Thyroid gland (tissue), 4 donors: ENCODE measurements at regions not wholly inside any gene's neighbourhood (a gene's known extent, or its start where the extent isn't known, plus 50 kb on each side); places are given as distances from the start of the nearest gene placed in this dataset.

Source experiments
- CTCF ChIP-seq, 6 experiments: fragments of 200-600 bp in 3 of 6; fragments of 450-650 bp in 3 of 6; sonication (generic) in 3 of 6; IDR thresholded peaks; one replicate each; pipeline ENCODE4 v1.5.1; 2016 to 2019; ENCODE audit warnings: antibody characterized with exemption in 6 of 6, mild to moderate bottlenecking in 2 of 6, inconsistent platforms in 1 of 6, moderate library complexity in 1 of 6
- POLR2A ChIP-seq, 2 donors: fragments of 450-650 bp; IDR thresholded peaks; one replicate each; pipeline ENCODE4 v1.6.1; 2017; ENCODE audit warnings: antibody characterized with exemption in 2 of 2, mild to moderate bottlenecking in 2 of 2, moderate library complexity in 1 of 2

DNA sequence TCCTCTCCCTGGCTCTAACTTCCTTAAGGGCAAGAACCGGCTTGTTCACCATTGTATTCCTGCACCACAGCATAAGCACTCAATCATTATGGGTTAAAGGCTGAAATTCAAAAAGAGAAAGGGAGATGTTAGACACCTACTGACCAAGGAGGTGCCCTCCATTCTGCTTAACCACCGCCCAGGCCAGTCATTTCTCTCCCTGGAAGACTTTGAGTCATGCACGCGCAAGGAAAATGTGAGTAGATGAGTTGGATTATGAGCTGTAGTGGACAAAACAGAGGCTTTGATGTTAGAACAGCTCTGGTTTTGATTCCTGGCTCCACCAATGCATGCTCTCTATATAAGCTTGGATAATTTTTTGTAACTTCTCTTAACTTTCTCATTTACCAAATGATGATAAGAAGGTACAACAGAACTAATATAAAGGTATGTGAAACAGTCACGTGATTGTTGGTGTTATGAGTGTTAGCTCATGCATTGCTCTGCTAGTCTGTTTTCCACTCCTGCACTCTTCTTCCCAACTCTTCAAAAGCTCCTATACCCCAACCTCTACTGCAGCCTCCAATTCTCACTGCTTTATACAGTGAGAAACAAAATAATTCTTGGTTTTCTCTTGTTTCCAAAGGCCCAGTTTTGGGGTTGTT is 148.4 kb upstream of the ATP11B start:
- TF ChIP-seq CTCF (IDR thresholded peaks at IDR 0.05): no peak
- TF ChIP-seq POLR2A (IDR thresholded peaks at IDR 0.05): no peak
